Astrocyte (in vitro differentiated cells and primary cell): ENCODE measurements at regions not wholly inside any gene's neighbourhood (a gene's known extent, or its start where the extent isn't known, plus 50 kb on each side); places are given as distances from the start of the nearest gene placed in this dataset.
A peak's percentile ranks its signal among the peaks of the same experiment; 100 is the strongest.
"Not testable (repeated sequence)": the region's sequence is repeated elsewhere in the genome, so short reads cannot be mapped to it uniquely, and the experiment has no call there.

ENCODE experiments used
- DNase-seq: peaks from one replicate; pipeline ENCODE4 v3.0.0-alpha.2; 2010; ENCODE audit warnings: low read depth
- FAIRE-seq: peaks from 2 replicates; lab custom pipeline; 2011; peaks lifted over from hg19 to GRCh38; lab: Jason Lieb, UNC
- H2AFZ ChIP-seq: 2 replicates; pipeline ENCODE4 v1.6.0; 2012; ENCODE audit warnings: low read depth, low read length, inconsistent platforms
- H3K27ac ChIP-seq: 2 replicates; pipeline ENCODE4 v1.5.1; 2011; ENCODE audit warnings: low read depth, low read length, inconsistent platforms
- H3K27me3 ChIP-seq: 2 replicates; pipeline ENCODE4 v1.6.0; 2011; ENCODE audit warnings: low read length, inconsistent platforms; ENCODE audit not compliant: insufficient read depth
- H3K36me3 ChIP-seq: 2 replicates; pipeline ENCODE4 v1.5.1; 2011; ENCODE audit warnings: low read length, inconsistent platforms; ENCODE audit not compliant: insufficient read depth
- H3K4me1 ChIP-seq: 2 replicates; pipeline ENCODE4 v1.5.1; 2011; ENCODE audit warnings: low read length, inconsistent platforms; ENCODE audit not compliant: insufficient read depth
- H3K4me2 ChIP-seq: 2 replicates; pipeline ENCODE4 v1.6.0; 2012; ENCODE audit warnings: low read length, inconsistent platforms
- H3K4me3 ChIP-seq: 2 replicates; pipeline ENCODE4 v1.5.1; 2011; ENCODE audit warnings: low read depth, mild to moderate bottlenecking, low read length, inconsistent platforms; ENCODE audit not compliant: insufficient read depth
- H3K79me2 ChIP-seq: 2 replicates; pipeline ENCODE4 v1.6.0; 2012; ENCODE audit warnings: mild to moderate bottlenecking, low read length, inconsistent platforms; ENCODE audit not compliant: insufficient read depth
- H3K9ac ChIP-seq: 2 replicates; pipeline ENCODE4 v1.6.0; 2012; ENCODE audit warnings: mild to moderate bottlenecking, low read length, inconsistent platforms
- H3K9me3 ChIP-seq: 2 replicates; pipeline ENCODE4 v1.5.1; 2012; ENCODE audit warnings: low read depth, mild to moderate bottlenecking, low read length, inconsistent platforms; ENCODE audit not compliant: insufficient read depth
- H4K20me1 ChIP-seq: 2 replicates; pipeline ENCODE4 v1.6.0; 2012; ENCODE audit warnings: low read length, inconsistent platforms; ENCODE audit not compliant: insufficient read depth
- H3K27ac Mint-ChIP-seq: one replicate; pipeline ENCODE4 v1.8.0; 2021; ENCODE audit warnings: mild to moderate bottlenecking, mixed read lengths; ENCODE audit not compliant: unreplicated experiment
- H3K27me3 Mint-ChIP-seq: one replicate; pipeline ENCODE4 v1.8.0; 2021; ENCODE audit warnings: low read depth, mixed read lengths; ENCODE audit not compliant: unreplicated experiment
- H3K36me3 Mint-ChIP-seq: one replicate; pipeline ENCODE4 v1.8.0; 2021; ENCODE audit warnings: low read depth, mixed read lengths; ENCODE audit not compliant: unreplicated experiment
- H3K4me1 Mint-ChIP-seq: one replicate; pipeline ENCODE4 v1.8.0; 2021; ENCODE audit warnings: low read depth, mixed read lengths; ENCODE audit not compliant: unreplicated experiment
- H3K4me3 Mint-ChIP-seq: one replicate; pipeline ENCODE4 v1.8.0; 2021; ENCODE audit warnings: mild to moderate bottlenecking, moderate library complexity, mixed read lengths; ENCODE audit not compliant: unreplicated experiment
- H3K9me3 Mint-ChIP-seq: one replicate; pipeline ENCODE4 v1.8.0; 2021; ENCODE audit warnings: mild to moderate bottlenecking, mixed read lengths; ENCODE audit not compliant: unreplicated experiment
- EZH2 ChIP-seq: IDR thresholded peaks from 2 replicates; pipeline ENCODE4 v1.6.1; 2012; ENCODE audit warnings: mild to moderate bottlenecking, low read length, inconsistent platforms; ENCODE audit not compliant: insufficient read depth
- TF ChIP-seq, protein P1 (sequence below): IDR thresholded peaks from 2 replicates; pipeline ENCODE4 v1.5.1; 2011; ENCODE audit warnings: low read depth, mild to moderate bottlenecking, inconsistent platforms, low read length, moderate library complexity; ENCODE audit not compliant: insufficient read depth

DNA sequence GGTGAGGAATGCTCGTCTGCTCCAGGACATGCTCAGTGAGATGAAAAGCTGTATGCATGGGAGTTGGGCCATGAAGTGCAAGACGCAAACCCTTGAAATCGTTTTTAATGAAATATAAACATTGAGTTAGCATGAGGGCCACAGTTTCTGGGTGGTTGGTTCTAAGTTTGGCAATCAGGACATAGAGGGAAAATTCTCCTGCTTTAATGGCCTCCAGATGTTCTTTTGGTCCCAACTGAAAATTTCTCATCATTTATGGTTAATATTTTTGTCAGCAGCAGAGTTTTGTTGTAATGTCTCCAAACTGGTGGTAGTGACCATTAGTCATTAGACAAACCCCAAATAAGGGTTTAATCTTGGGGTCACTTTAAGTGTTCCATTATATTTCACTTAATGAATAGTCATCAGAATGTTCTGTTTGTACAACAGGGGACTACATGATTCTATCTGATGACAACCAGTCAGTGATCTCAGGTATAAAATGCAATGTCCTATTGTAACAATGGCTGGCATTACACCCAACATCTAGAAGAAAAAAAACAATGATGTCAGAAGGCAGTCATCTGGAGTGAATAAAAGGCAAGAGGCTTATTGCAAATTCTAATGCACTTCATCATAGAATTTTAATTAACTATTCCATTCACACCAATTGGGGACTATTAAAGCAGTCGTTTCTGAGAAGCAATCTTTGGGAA, 197.4 kb downstream of the JCAD start:
- Histone ChIP-seq H4K20me1 (no peaks in the 10 kb centered on the region), H3K9me3 (no peaks in the 10 kb centered on the region), H3K4me1 (peaks cover 52% of the 10 kb centered on the region), H3K27me3 (no peaks in the 10 kb centered on the region), H2AFZ (no peak overlapping the region), H3K36me3 (no peaks in the 10 kb centered on the region), H3K27ac (peak overlapping the region; percentile 70), H3K4me3 (peak overlapping the region; percentile 9), H3K4me2 (peak overlapping the region; percentile 61), H3K9ac (no peak overlapping the region), H3K79me2 (no peaks in the 10 kb centered on the region)
- Mint-ChIP-seq H3K27me3 (no peaks in the 10 kb centered on the region), H3K4me3 (no peak overlapping the region), H3K4me1 (peaks cover 42% of the 10 kb centered on the region), H3K9me3 (no peaks in the 10 kb centered on the region), H3K36me3 (no peaks in the 10 kb centered on the region), H3K27ac (no peak overlapping the region)
- DNase-seq (peak; percentile 90), FAIRE-seq (no peak)
- TF ChIP-seq EZH2: no peak
- TF ChIP-seq, protein P1, sequence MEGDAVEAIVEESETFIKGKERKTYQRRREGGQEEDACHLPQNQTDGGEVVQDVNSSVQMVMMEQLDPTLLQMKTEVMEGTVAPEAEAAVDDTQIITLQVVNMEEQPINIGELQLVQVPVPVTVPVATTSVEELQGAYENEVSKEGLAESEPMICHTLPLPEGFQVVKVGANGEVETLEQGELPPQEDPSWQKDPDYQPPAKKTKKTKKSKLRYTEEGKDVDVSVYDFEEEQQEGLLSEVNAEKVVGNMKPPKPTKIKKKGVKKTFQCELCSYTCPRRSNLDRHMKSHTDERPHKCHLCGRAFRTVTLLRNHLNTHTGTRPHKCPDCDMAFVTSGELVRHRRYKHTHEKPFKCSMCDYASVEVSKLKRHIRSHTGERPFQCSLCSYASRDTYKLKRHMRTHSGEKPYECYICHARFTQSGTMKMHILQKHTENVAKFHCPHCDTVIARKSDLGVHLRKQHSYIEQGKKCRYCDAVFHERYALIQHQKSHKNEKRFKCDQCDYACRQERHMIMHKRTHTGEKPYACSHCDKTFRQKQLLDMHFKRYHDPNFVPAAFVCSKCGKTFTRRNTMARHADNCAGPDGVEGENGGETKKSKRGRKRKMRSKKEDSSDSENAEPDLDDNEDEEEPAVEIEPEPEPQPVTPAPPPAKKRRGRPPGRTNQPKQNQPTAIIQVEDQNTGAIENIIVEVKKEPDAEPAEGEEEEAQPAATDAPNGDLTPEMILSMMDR: no peak

DNA sequence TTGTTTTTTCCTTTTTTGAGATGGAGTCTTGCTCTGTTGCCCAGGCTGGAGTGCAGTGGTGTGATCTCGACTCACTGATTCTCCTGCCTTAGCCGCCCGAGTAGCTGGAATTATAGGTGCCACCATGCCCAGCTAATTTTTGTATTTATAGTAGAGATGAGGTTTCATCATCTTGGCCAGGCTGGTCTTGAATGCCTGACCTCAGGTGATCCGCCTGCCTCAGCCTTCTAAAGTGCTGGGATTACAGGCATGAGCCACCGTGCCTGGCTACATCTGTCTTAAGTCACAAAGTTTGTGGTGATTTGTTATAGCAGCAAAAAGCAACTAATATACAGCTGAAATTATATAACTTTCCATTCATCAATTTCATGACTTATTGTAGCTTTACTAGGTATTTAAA, 198.2 kb downstream of the JCAD start:
- FAIRE-seq, H3K79me2 ChIP-seq, DNase-seq: not testable (repeated sequence)

DNA sequence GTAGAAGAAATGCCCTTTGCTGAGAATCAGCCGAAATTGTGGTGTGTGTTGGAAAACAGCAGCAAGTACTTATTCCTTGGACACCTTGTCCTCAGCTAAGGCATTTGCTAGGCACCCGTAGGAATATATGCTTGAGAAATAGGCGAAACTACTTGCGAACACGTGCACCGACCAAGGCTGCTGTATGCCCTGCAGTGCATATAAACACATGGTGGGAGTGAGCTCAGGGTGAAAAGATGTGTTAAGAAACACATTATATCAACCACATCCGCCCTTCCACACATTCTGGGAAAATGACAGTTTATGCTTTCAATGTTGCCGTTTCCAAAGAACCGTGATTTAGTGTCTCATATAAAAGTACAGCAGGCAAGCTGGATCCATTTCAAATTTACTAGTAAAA, 199.2 kb downstream of the JCAD start:
- H3K36me3 Mint-ChIP-seq: no peaks in the 10 kb centered on the region
- H4K20me1 ChIP-seq: no peaks in the 10 kb centered on the region
- H3K27ac Mint-ChIP-seq: no peak overlapping the region

More for the DNA sequence above, 198.2 kb downstream of the JCAD start:
- not testable (repeated sequence) for H3K9ac ChIP-seq, H3K27ac ChIP-seq, H3K4me2 ChIP-seq, H3K27ac Mint-ChIP-seq, H3K27me3 Mint-ChIP-seq, H3K36me3 Mint-ChIP-seq, H4K20me1 ChIP-seq, H3K36me3 ChIP-seq, H3K9me3 Mint-ChIP-seq, H3K4me3 Mint-ChIP-seq, H3K9me3 ChIP-seq, H2AFZ ChIP-seq, H3K27me3 ChIP-seq, H3K4me3 ChIP-seq
- peaks cover 39% of the 10 kb centered on the region for H3K4me1 Mint-ChIP-seq
- peaks cover 49% of the 10 kb centered on the region for H3K4me1 ChIP-seq

More for the DNA sequence above, 199.2 kb downstream of the JCAD start:
- no peak overlapping the region for H3K4me3 Mint-ChIP-seq
- FAIRE-seq (no peak), DNase-seq (peak; percentile 77)
- peaks cover 29% of the 10 kb centered on the region for H3K4me1 Mint-ChIP-seq
- no peaks in the 10 kb centered on the region for H3K9me3 Mint-ChIP-seq
- peaks cover 41% of the 10 kb centered on the region for H3K4me1 ChIP-seq
- H3K4me2 ChIP-seq: peak overlapping the region; percentile 26
- TF ChIP-seq EZH2: no peak
- TF ChIP-seq, protein P1: no peak
- no peaks in the 10 kb centered on the region for H3K27me3 Mint-ChIP-seq
- no peaks in the 10 kb centered on the region for H3K36me3 ChIP-seq
- H2AFZ ChIP-seq: no peak overlapping the region
- H3K9ac ChIP-seq: no peak overlapping the region
- no peaks in the 10 kb centered on the region for H3K27me3 ChIP-seq
- no peaks in the 10 kb centered on the region for H3K9me3 ChIP-seq
- peak overlapping the region; percentile 44 for H3K27ac ChIP-seq
- H3K4me3 ChIP-seq: no peak overlapping the region
- no peaks in the 10 kb centered on the region for H3K79me2 ChIP-seq
